Karpas-422 (cell line): ENCODE measurements at regions not wholly inside any gene's neighbourhood (a gene's known extent, or its start where the extent isn't known, plus 50 kb on each side); places are given as distances from the start of the nearest gene placed in this dataset.

Experiments used
- DNase-seq: peaks from one replicate; pipeline ENCODE4 v3.0.0-alpha.2; 2015
- H2AFZ ChIP-seq: fragments of 200-600 bp; sonication (generic); 2 replicates; pipeline ENCODE4 v1.6.1; 2014; ENCODE audit warnings: antibody characterized with exemption, low read length, mixed read lengths
- H3K27ac ChIP-seq: fragments of 200-600 bp; sonication (generic); 2 replicates; pipeline ENCODE4 v1.5.1; 2014; ENCODE audit warnings: mild to moderate bottlenecking, low read length, moderate library complexity
- H3K27me3 ChIP-seq: fragments of 200-600 bp; sonication (generic); 2 replicates; pipeline ENCODE4 v1.6.1; 2014; ENCODE audit warnings: low read length, mixed read lengths
- H3K36me3 ChIP-seq: fragments of 200-600 bp; sonication (generic); 2 replicates; pipeline ENCODE4 v1.6.1; 2014; ENCODE audit warnings: low read length, mixed read lengths; ENCODE audit not compliant: insufficient read depth
- H3K4me1 ChIP-seq: fragments of 200-600 bp; sonication (generic); 2 replicates; pipeline ENCODE4 v1.6.1; 2014; ENCODE audit warnings: mild to moderate bottlenecking, low read length, mixed read lengths
- H3K4me2 ChIP-seq: fragments of 200-600 bp; sonication (generic); 2 replicates; pipeline ENCODE4 v1.6.1; 2014; ENCODE audit warnings: low read length, low read depth, mild to moderate bottlenecking; ENCODE audit not compliant: poor library complexity, severe bottlenecking
- H3K4me3 ChIP-seq: fragments of 200-600 bp; sonication (generic); 2 replicates; pipeline ENCODE4 v1.5.1; 2014; ENCODE audit warnings: mild to moderate bottlenecking, antibody characterized with exemption, low read length, mixed read lengths
- H3K79me2 ChIP-seq: fragments of 200-600 bp; sonication (generic); 2 replicates; pipeline ENCODE4 v1.6.1; 2014; ENCODE audit warnings: mild to moderate bottlenecking, low read length, mixed read lengths
- H3K9ac ChIP-seq: fragments of 200-600 bp; sonication (generic); 2 replicates; pipeline ENCODE4 v1.6.0; 2014; ENCODE audit warnings: low read length
- H3K9me2 ChIP-seq: fragments of 200-600 bp; sonication (generic), shearing (Covaris generic); replicated peaks from 2 replicates; pipeline ENCODE4 v1.6.0; 2014; ENCODE audit warnings: mild to moderate bottlenecking, low read length, moderate library complexity; ENCODE audit not compliant: insufficient read depth
- H3K9me3 ChIP-seq: fragments of 300-700, 200-600 bp; sonication (generic); 2 replicates; pipeline ENCODE4 v1.6.1; 2014; ENCODE audit warnings: low read length, mixed read lengths
- H4K20me1 ChIP-seq: fragments of 200-600 bp; sonication (generic); 2 replicates; pipeline ENCODE4 v1.6.1; 2014; ENCODE audit warnings: mild to moderate bottlenecking, antibody characterized with exemption, low read length, low read depth; ENCODE audit not compliant: insufficient read depth

- H4K20me1 ChIP-seq, result no peaks in the 10 kb centered on the region
- no peak overlapping the region for H3K4me3 ChIP-seq
- no peaks in the 10 kb centered on the region for H3K9me3 ChIP-seq
- H3K4me2 ChIP-seq, result no peak overlapping the region
- no peaks in the 10 kb centered on the region for H3K4me1 ChIP-seq
- no peak overlapping the region for H3K27ac ChIP-seq
- H3K9me2 ChIP-seq, result no peaks in the 10 kb centered on the region
- H2AFZ ChIP-seq, result no peak overlapping the region
- H3K27me3 ChIP-seq, result no peaks in the 10 kb centered on the region
- no peaks in the 10 kb centered on the region for H3K36me3 ChIP-seq
- H3K9ac ChIP-seq, result no peak overlapping the region
- no peak for DNase-seq
- no peaks in the 10 kb centered on the region for H3K79me2 ChIP-seq
Observed at GRCh38 chr18:46393961-46394360, 263.1 kb downstream of the LOXHD1 start.

DNA sequence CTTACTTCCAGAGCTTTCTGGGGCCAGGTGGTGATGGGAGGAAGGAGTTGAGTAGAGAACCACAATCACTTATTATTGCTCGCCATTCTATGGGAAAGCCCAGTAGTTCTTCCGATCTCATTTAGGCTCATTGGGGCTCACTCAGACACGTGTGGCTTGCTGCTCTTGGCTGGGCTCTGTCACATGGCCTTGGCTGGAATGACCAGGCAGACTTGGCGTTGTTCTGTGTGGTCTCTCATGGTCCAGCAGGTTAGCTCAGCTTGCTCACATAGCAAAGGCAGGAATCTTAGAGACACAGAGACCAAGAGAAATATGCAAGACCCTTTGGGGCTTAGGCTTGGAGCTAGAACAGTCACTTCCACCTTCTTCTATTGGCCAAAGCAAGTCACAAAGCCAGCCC is 261.2 kb downstream of the LOXHD1 start:
- Histone ChIP-seq H3K4me3 (no peak overlapping the region), H3K9me3 (no peaks in the 10 kb centered on the region), H3K9ac (no peak overlapping the region), H2AFZ (no peak overlapping the region), H3K4me2 (no peak overlapping the region), H3K27me3 (no peaks in the 10 kb centered on the region), H3K4me1 (no peaks in the 10 kb centered on the region), H3K9me2 (no peaks in the 10 kb centered on the region), H3K36me3 (no peaks in the 10 kb centered on the region), H4K20me1 (no peaks in the 10 kb centered on the region), H3K27ac (no peak overlapping the region), H3K79me2 (no peaks in the 10 kb centered on the region)
- DNase-seq, result no peak

DNA sequence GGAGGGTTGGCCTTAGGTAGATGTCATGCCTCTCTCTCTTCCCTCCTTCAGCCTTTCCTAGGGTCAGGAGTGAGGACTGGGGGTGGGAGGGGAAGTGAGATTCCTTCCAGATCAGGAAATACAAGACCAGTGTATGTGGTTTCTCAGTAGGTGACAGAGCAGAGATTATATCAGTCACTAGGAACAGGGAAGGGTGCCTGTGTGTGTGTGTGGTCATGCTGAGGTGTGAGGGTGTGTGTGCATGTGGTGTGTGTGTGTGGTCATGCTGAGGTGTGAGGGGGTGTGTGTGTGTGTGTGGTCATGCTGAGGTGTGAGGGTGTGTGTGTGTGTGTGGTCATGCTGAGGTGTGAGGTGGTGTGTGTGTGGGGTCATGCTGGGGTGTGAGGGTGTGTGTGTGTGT is 259.8 kb downstream of the LOXHD1 start:
- no peaks in the 10 kb centered on the region for H3K4me1 ChIP-seq
- no peak overlapping the region for H3K27ac ChIP-seq
- H3K79me2 ChIP-seq, result no peaks in the 10 kb centered on the region
- no peaks in the 10 kb centered on the region for H3K36me3 ChIP-seq
- H3K9ac ChIP-seq, result no peak overlapping the region
- DNase-seq, result no peak
- no peak overlapping the region for H2AFZ ChIP-seq
- no peak overlapping the region for H3K4me3 ChIP-seq
- no peaks in the 10 kb centered on the region for H3K9me2 ChIP-seq
- no peaks in the 10 kb centered on the region for H3K9me3 ChIP-seq
- no peaks in the 10 kb centered on the region for H3K27me3 ChIP-seq
- H4K20me1 ChIP-seq, result no peaks in the 10 kb centered on the region
- H3K4me2 ChIP-seq, result no peak overlapping the region

DNA sequence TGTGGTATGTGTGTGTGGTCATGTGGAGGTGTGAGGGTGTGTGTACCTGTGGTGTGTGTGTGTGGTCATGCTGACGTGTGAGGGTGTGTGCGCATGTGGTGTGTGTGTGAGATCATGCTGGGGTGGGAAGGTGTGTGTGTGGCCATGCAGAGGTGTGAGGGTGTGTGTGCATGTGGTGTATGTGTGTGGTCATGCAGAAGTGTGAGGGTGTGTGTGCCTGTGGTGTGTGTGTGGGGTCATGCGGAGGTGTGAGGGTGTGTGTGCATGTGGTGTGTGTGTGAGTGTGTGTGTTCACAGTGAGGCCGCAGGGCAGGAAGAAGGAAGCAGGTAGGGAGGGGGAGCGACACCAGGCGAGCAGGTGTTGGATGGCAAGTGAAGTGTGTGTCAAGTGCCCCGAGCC is 259.0 kb downstream of the LOXHD1 start:
- Histone ChIP-seq H3K36me3 (no peaks in the 10 kb centered on the region), H3K27me3 (no peaks in the 10 kb centered on the region), H3K4me1 (no peaks in the 10 kb centered on the region), H3K4me2 (no peak overlapping the region), H4K20me1 (no peaks in the 10 kb centered on the region), H3K79me2 (no peaks in the 10 kb centered on the region), H3K9me3 (no peaks in the 10 kb centered on the region), H3K4me3 (no peak overlapping the region), H3K9ac (no peak overlapping the region), H3K27ac (no peak overlapping the region), H2AFZ (no peak overlapping the region), H3K9me2 (no peaks in the 10 kb centered on the region)
- no peak for DNase-seq

DNA sequence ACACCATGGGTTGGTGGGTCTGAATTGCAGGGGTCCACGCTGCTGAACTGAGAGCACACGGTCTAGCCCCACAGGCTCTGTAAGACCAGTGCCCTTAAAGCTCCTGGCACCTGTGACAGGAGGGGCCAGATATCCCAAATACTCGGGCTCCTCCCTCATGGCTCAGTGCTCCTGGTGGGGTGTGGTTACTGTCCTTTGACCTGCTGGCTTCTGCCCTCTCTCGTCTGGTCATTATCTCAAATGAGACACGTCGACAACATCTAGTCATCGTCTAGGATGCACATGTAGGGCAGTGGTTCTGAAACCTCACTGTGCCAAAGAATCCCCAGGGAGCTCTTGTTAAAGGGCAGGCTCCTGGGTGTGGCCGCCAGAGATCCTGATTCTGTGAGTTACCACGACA is 258.4 kb downstream of the LOXHD1 start:
- no peak overlapping the region for H3K4me3 ChIP-seq
- no peaks in the 10 kb centered on the region for H3K9me2 ChIP-seq
- H3K9ac ChIP-seq, result no peak overlapping the region
- no peaks in the 10 kb centered on the region for H3K36me3 ChIP-seq
- no peak overlapping the region for H2AFZ ChIP-seq
- H4K20me1 ChIP-seq, result no peaks in the 10 kb centered on the region
- H3K4me2 ChIP-seq, result no peak overlapping the region
- DNase-seq, result no peak
- no peaks in the 10 kb centered on the region for H3K27me3 ChIP-seq
- no peaks in the 10 kb centered on the region for H3K4me1 ChIP-seq
- no peak overlapping the region for H3K27ac ChIP-seq
- no peaks in the 10 kb centered on the region for H3K79me2 ChIP-seq
- no peaks in the 10 kb centered on the region for H3K9me3 ChIP-seq

DNA sequence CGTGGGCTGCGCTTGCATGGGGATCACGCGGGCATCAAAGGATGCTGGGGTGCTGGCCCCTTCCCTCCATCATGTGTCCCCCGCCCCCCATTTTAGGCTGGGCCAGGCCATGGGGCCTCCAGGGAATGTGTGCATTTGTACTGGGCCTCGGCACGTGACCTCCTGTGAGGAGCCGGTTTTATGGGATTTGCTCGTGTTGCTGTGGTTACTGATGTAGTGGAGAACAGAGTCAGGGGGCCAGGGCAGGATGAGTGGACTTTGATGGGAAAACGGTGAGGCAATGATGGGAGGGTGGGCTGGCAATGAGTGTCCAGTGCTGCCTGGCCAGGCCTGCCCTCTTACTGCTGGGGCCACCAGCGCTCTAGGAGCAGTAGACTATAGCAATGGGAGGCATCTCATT is 257.7 kb downstream of the LOXHD1 start:
- Histone ChIP-seq H3K4me2 (no peak overlapping the region), H3K27ac (no peak overlapping the region), H3K9me3 (no peaks in the 10 kb centered on the region), H3K79me2 (no peaks in the 10 kb centered on the region), H3K4me3 (no peak overlapping the region), H3K9me2 (no peaks in the 10 kb centered on the region), H2AFZ (no peak overlapping the region), H3K4me1 (no peaks in the 10 kb centered on the region), H3K9ac (no peak overlapping the region), H4K20me1 (no peaks in the 10 kb centered on the region), H3K27me3 (no peaks in the 10 kb centered on the region), H3K36me3 (no peaks in the 10 kb centered on the region)
- no peak for DNase-seq

- Histone ChIP-seq H3K79me2 (no peaks in the 10 kb centered on the region), H3K4me2 (no peak overlapping the region), H4K20me1 (no peaks in the 10 kb centered on the region), H3K9me3 (no peaks in the 10 kb centered on the region), H3K27me3 (no peaks in the 10 kb centered on the region), H3K36me3 (no peaks in the 10 kb centered on the region), H3K9ac (no peak overlapping the region), H3K27ac (no peak overlapping the region), H3K9me2 (no peaks in the 10 kb centered on the region), H2AFZ (no peak overlapping the region), H3K4me3 (no peak overlapping the region), H3K4me1 (no peaks in the 10 kb centered on the region)
- no peak for DNase-seq
Observed at GRCh38 chr18:46400449-46400848, 256.6 kb downstream of the LOXHD1 start.

GRCh38 chr18:46401486-46402070 is 255.4 kb downstream of the LOXHD1 start:
- H3K4me1 ChIP-seq, result peaks cover 6% of the 10 kb centered on the region
- H3K9ac ChIP-seq, result no peak overlapping the region
- no peak overlapping the region for H3K4me2 ChIP-seq
- H3K9me2 ChIP-seq, result no peaks in the 10 kb centered on the region
- no peak for DNase-seq
- H3K9me3 ChIP-seq, result no peaks in the 10 kb centered on the region
- H3K27me3 ChIP-seq, result no peaks in the 10 kb centered on the region
- no peaks in the 10 kb centered on the region for H3K79me2 ChIP-seq
- no peak overlapping the region for H3K4me3 ChIP-seq
- no peak overlapping the region for H2AFZ ChIP-seq
- H3K27ac ChIP-seq, result no peak overlapping the region
- H3K36me3 ChIP-seq, result no peaks in the 10 kb centered on the region
- no peaks in the 10 kb centered on the region for H4K20me1 ChIP-seq

- no peaks in the 10 kb centered on the region for H3K36me3 ChIP-seq
- H3K4me3 ChIP-seq, result no peak overlapping the region
- no peaks in the 10 kb centered on the region for H4K20me1 ChIP-seq
- H3K9ac ChIP-seq, result no peak overlapping the region
- no peaks in the 10 kb centered on the region for H3K9me2 ChIP-seq
- H3K79me2 ChIP-seq, result no peaks in the 10 kb centered on the region
- H3K9me3 ChIP-seq, result no peaks in the 10 kb centered on the region
- H3K27ac ChIP-seq, result no peak overlapping the region
- no peaks in the 10 kb centered on the region for H3K27me3 ChIP-seq
- no peak overlapping the region for H3K4me2 ChIP-seq
- H2AFZ ChIP-seq, result no peak overlapping the region
- H3K4me1 ChIP-seq, result peaks cover 15% of the 10 kb centered on the region
- no peak for DNase-seq
Observed at GRCh38 chr18:46402396-46402795, 254.6 kb downstream of the LOXHD1 start.
